ENCODE measurements at regions not wholly inside any gene's neighbourhood (a gene's known extent, or its start where the extent isn't known, plus 50 kb on each side); places are given as distances from the start of the nearest gene placed in this dataset.

DNA sequence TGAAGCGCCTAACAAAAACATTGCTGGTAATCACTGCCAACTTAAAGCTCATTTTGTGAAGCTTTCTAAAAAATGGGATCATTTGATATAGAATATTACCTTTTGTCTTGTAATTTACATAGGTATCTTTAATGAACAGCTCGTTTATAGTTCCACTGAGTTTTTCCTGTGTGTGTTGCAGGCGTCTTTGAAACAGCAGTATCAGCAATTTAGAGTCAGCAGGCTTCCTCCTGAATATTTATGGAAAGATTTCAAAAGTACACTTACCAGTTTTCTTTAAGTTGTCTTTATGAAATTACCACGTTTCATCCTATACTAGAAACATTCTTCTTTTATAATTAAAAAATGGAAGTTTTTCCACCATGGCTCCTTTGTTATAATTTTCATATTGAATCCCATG is 140.3 kb upstream of the GRIN3A start:
- Histone ChIP-seq H3F3A (ENCODE audit: insufficient read depth, low read depth) (no peaks in the 10 kb centered on the region), H3K27ac (no peak overlapping the region), H3K9me3 (ENCODE audit: insufficient read depth, low read depth) (no peaks in the 10 kb centered on the region), H3K4me2 (no peak overlapping the region), H3K79me2 (ENCODE audit: low read depth) (no peaks in the 10 kb centered on the region), H3K9me2 (ENCODE audit: insufficient read depth) (no peaks in the 10 kb centered on the region), H3K27me3 (ENCODE audit: insufficient read depth, low read depth) (no peaks in the 10 kb centered on the region), H3K36me3 (ENCODE audit: low read depth) (no peaks in the 10 kb centered on the region), H3K4me3 (no peak overlapping the region), H4K20me1 (ENCODE audit: insufficient read depth) (no peaks in the 10 kb centered on the region), H3K4me1 (replicated peaks; ENCODE audit: insufficient read depth) (no peaks in the 10 kb centered on the region), H2AFZ (no peak overlapping the region)
- TF ChIP-seq EZH2 (IDR thresholded peaks at IDR 0.05; ENCODE audit: low read depth) (no peak), CTCF (conservative IDR thresholded peaks at IDR 0.05) (no peak)
- intact Hi-C loops (cut with micrococcal nuclease; ENCODE audit: unreplicated experiment), result no loop called here
- ChIA-PET POLR2A (ENCODE audit: unreplicated experiment) (no interaction called here), CTCF (no interaction called here)
- BruUV-seq (replicated peaks), result no TSS peak
- no peak for DNase-seq

GRCh38 chr9:101877439-101877838 is 139.0 kb upstream of the GRIN3A start:
- Histone ChIP-seq H3K9me2 (ENCODE audit: insufficient read depth) (no peaks in the 10 kb centered on the region), H3K27me3 (ENCODE audit: insufficient read depth, low read depth) (no peaks in the 10 kb centered on the region), H3K4me2 (no peak overlapping the region), H3K4me1 (replicated peaks; ENCODE audit: insufficient read depth) (no peaks in the 10 kb centered on the region), H3F3A (ENCODE audit: insufficient read depth, low read depth) (no peaks in the 10 kb centered on the region), H3K79me2 (ENCODE audit: low read depth) (no peaks in the 10 kb centered on the region), H2AFZ (no peak overlapping the region), H3K9me3 (ENCODE audit: insufficient read depth, low read depth) (no peaks in the 10 kb centered on the region), H3K27ac (no peak overlapping the region), H3K4me3 (no peak overlapping the region), H4K20me1 (ENCODE audit: insufficient read depth) (no peaks in the 10 kb centered on the region), H3K36me3 (ENCODE audit: low read depth) (no peaks in the 10 kb centered on the region)
- intact Hi-C loops (cut with micrococcal nuclease; ENCODE audit: unreplicated experiment), result no loop called here
- DNase-seq, result no peak
- ChIA-PET POLR2A (ENCODE audit: unreplicated experiment) (no interaction called here), CTCF (no interaction called here)
- TF ChIP-seq CTCF (conservative IDR thresholded peaks at IDR 0.05) (no peak), EZH2 (IDR thresholded peaks at IDR 0.05; ENCODE audit: low read depth) (no peak)
- BruUV-seq (replicated peaks), result no TSS peak

DNA sequence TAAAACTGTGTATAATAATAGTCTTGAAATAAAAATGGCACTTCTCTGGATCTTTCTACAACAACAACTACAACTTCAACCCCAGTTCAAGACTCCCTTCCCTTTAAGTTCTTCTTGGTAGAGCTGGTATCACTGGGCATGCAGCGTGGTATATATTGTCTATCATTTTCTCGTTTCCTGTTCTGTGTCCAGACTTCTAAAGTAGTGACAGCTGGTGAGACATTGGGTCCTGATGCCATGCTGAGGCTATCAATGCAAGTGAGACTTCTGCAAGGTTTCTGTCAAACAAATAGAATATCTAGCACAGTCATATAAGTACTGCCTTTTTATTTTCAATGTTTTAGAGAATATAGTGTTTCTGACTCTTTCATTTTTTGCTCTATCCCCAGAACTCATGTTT is 123.0 kb upstream of the GRIN3A start:
- Histone ChIP-seq H3K4me2 (no peak overlapping the region), H3K4me3 (no peak overlapping the region)
- intact Hi-C loops (cut with micrococcal nuclease; ENCODE audit: unreplicated experiment), result no loop called here

More for the DNA sequence above, 123.0 kb upstream of the GRIN3A start:
- Histone ChIP-seq H3K27ac (no peak overlapping the region), H3K9me3 (ENCODE audit: insufficient read depth, low read depth) (no peaks in the 10 kb centered on the region), H4K20me1 (ENCODE audit: insufficient read depth) (no peaks in the 10 kb centered on the region), H2AFZ (no peak overlapping the region), H3K9me2 (ENCODE audit: insufficient read depth) (no peaks in the 10 kb centered on the region), H3K27me3 (ENCODE audit: insufficient read depth, low read depth) (no peaks in the 10 kb centered on the region), H3K36me3 (ENCODE audit: low read depth) (no peaks in the 10 kb centered on the region), H3F3A (ENCODE audit: insufficient read depth, low read depth) (no peaks in the 10 kb centered on the region), H3K4me1 (replicated peaks; ENCODE audit: insufficient read depth) (no peaks in the 10 kb centered on the region), H3K79me2 (ENCODE audit: low read depth) (no peaks in the 10 kb centered on the region)
- no peak for DNase-seq
- CTCF ChIA-PET, result no interaction called here
- no TSS peak for BruUV-seq (replicated peaks)
- POLR2A ChIA-PET (ENCODE audit: unreplicated experiment), result no interaction called here
- TF ChIP-seq EZH2 (IDR thresholded peaks at IDR 0.05; ENCODE audit: low read depth) (no peak), CTCF (conservative IDR thresholded peaks at IDR 0.05) (no peak)
